Right lobe of liver (tissue), 4 donors: ENCODE measurements at regions not wholly inside any gene's neighbourhood (a gene's known extent, or its start where the extent isn't known, plus 50 kb on each side); places are given as distances from the start of the nearest gene placed in this dataset.

Experiments
- POLR2A ChIP-seq: fragments of 450-650 bp; IDR thresholded peaks from one replicate; pipeline ENCODE4 v1.6.1; 2017; ENCODE audit warnings: antibody characterized with exemption, mild to moderate bottlenecking
- TF ChIP-seq, protein P1 (sequence below), 4 donors: fragments of 200-600 bp in 3 of 4; fragments of 450-650 bp in 1 of 4; IDR thresholded peaks; one replicate each; pipeline versions ENCODE4 v1.5.1 to v1.8.0; 2016 to 2022; ENCODE audit warnings: antibody characterized with exemption in 4 of 4, mild to moderate bottlenecking in 2 of 4
- donor health status: DM: no; HTN: no; CAD: no.
- donor health status: DM: no; HTN: no; CAD: no.
- donor health status: DM: no; HTN: yes; CAD: no.

DNA sequence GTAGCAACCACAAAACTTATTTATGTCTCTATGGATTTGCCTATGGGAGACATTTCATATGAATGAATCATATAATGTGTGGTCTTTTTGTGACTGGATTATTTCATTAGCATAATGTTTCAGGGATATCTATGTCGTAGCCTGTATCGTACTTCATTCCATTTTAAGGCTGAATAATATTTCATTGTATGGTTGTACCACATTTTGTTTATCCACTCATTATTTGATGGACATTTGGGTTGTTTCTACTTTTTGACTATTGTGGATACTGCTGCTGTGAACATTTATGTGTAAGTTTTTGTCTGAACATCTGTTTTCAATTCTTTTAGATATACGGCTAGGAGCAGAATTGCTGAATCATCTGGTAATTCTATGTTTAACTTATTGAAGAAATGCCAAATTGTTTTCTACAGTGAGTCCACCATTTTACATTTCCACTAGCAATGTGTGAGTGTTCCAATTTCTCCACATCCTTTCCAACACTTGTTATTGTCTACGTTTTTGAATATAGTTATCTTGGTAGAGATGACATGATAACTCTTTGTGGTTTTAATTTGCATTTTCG is 134.4 kb upstream of the DAZL start:
- TF ChIP-seq, protein P1, sequence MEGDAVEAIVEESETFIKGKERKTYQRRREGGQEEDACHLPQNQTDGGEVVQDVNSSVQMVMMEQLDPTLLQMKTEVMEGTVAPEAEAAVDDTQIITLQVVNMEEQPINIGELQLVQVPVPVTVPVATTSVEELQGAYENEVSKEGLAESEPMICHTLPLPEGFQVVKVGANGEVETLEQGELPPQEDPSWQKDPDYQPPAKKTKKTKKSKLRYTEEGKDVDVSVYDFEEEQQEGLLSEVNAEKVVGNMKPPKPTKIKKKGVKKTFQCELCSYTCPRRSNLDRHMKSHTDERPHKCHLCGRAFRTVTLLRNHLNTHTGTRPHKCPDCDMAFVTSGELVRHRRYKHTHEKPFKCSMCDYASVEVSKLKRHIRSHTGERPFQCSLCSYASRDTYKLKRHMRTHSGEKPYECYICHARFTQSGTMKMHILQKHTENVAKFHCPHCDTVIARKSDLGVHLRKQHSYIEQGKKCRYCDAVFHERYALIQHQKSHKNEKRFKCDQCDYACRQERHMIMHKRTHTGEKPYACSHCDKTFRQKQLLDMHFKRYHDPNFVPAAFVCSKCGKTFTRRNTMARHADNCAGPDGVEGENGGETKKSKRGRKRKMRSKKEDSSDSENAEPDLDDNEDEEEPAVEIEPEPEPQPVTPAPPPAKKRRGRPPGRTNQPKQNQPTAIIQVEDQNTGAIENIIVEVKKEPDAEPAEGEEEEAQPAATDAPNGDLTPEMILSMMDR (IDR thresholded peaks at IDR 0.05): no peak
- no peak for TF ChIP-seq POLR2A
